GM23338 (cell line): ENCODE measurements at regions not wholly inside any gene's neighbourhood (a gene's known extent, or its start where the extent isn't known, plus 50 kb on each side); places are given as distances from the start of the nearest gene placed in this dataset.

Source experiments
- ATAC-seq: fragments of 200-7000 bp; cut with Tn5 transposase; 3 replicates; pipeline ENCODE4 v1.9.1; 2020
- DNase-seq: peaks from one replicate; pipeline ENCODE4 v3.0.0-alpha.2; 2015; ENCODE audit warnings: low spot score
- H2AFZ ChIP-seq: fragments of 200-600 bp; sonication (generic); 2 replicates; pipeline ENCODE4 v1.8.0; 2016; ENCODE audit warnings: antibody characterized with exemption, mild to moderate bottlenecking, moderate library complexity
- H3F3A ChIP-seq: fragments of 200-600 bp; sonication (generic); replicated peaks from 2 replicates; pipeline ENCODE4 v1.8.0; 2017; ENCODE audit warnings: antibody characterized with exemption, mixed run types, low read depth
- H3K27ac ChIP-seq: fragments of 200-600 bp; sonication (generic); 2 replicates; pipeline ENCODE4 v1.6.1; 2016; ENCODE audit warnings: low read depth
- H3K27me3 ChIP-seq: fragments of 200-600 bp; sonication (generic); 2 replicates; pipeline ENCODE4 v1.8.0; 2016; ENCODE audit warnings: mild to moderate bottlenecking, mixed run types, moderate library complexity; ENCODE audit not compliant: insufficient read depth
- H3K36me3 ChIP-seq: fragments of 200-600 bp; sonication (generic); 2 replicates; pipeline ENCODE4 v1.8.0; 2016; ENCODE audit warnings: mild to moderate bottlenecking; ENCODE audit not compliant: insufficient read depth
- H3K4me1 ChIP-seq: fragments of 200-600 bp; sonication (generic); 2 replicates; pipeline ENCODE4 v1.8.0; 2016; ENCODE audit warnings: mild to moderate bottlenecking, moderate library complexity; ENCODE audit not compliant: insufficient read depth
- H3K4me2 ChIP-seq: fragments of 200-600 bp; sonication (generic); 2 replicates; pipeline ENCODE4 v1.7.1; 2017; ENCODE audit warnings: mixed run types
- H3K4me3 ChIP-seq: fragments of 200-600 bp; sonication (generic); 2 replicates; pipeline ENCODE4 v1.6.1; 2016; ENCODE audit warnings: mixed run types
- H3K79me2 ChIP-seq: fragments of 200-600 bp; sonication (generic); replicated peaks from 2 replicates; pipeline ENCODE4 v1.8.0; 2017; ENCODE audit warnings: mild to moderate bottlenecking; ENCODE audit not compliant: insufficient read depth
- H3K9me2 ChIP-seq: fragments of 200-600 bp; sonication (generic); 2 replicates; pipeline ENCODE4 v1.8.0; 2017; ENCODE audit not compliant: insufficient read depth
- H4K20me1 ChIP-seq: fragments of 200-600 bp; sonication (generic); replicated peaks from 2 replicates; pipeline ENCODE4 v1.8.0; 2017; ENCODE audit warnings: mild to moderate bottlenecking; ENCODE audit not compliant: insufficient read depth
- H3K27ac Mint-ChIP-seq: 2 replicates; pipeline ENCODE4 v1.8.0; 2020; ENCODE audit warnings: inconsistent platforms, mild to moderate bottlenecking, moderate library complexity, mixed read lengths
- H3K27me3 Mint-ChIP-seq: 3 replicates; pipeline ENCODE4 v1.8.0; 2022; ENCODE audit warnings: low read depth, mild to moderate bottlenecking, moderate library complexity, mixed read lengths, inconsistent platforms; ENCODE audit not compliant: insufficient read depth, poor library complexity
- H3K36me3 Mint-ChIP-seq: 3 replicates; pipeline ENCODE4 v1.8.0; 2021; ENCODE audit warnings: low read depth, mild to moderate bottlenecking, inconsistent platforms, moderate library complexity, mixed read lengths
- H3K4me1 Mint-ChIP-seq: 3 replicates; pipeline ENCODE4 v1.8.0; 2020; ENCODE audit warnings: mild to moderate bottlenecking, inconsistent platforms, mixed read lengths
- H3K4me3 Mint-ChIP-seq: 3 replicates; pipeline ENCODE4 v1.8.0; 2021; ENCODE audit warnings: moderate library complexity, mild to moderate bottlenecking, inconsistent platforms, mixed read lengths
- H3K9me3 Mint-ChIP-seq: 3 replicates; pipeline ENCODE4 v1.8.0; 2020; ENCODE audit warnings: moderate library complexity, mild to moderate bottlenecking, inconsistent platforms, mixed read lengths
- CREB1 ChIP-seq: fragments of 250-450 bp; sonication (Bioruptor Pico); IDR thresholded peaks from 2 replicates; pipeline ENCODE4 v1.5.0; 2020; ENCODE audit warnings: low read depth, mild to moderate bottlenecking, moderate library complexity
- EZH2 ChIP-seq: fragments of 200-600 bp; sonication (generic); IDR thresholded peaks from one replicate; pipeline ENCODE4 v1.8.0; 2017; ENCODE audit warnings: antibody characterized with exemption, mild to moderate bottlenecking, low read depth; ENCODE audit not compliant: unreplicated experiment
- EZH2phosphoT487 ChIP-seq: fragments of 200-600 bp; sonication (generic); IDR thresholded peaks from one replicate; pipeline ENCODE4 v1.8.1; 2018; ENCODE audit warnings: antibody characterized with exemption; ENCODE audit not compliant: unreplicated experiment
- NANOG ChIP-seq: IDR thresholded peaks from 2 replicates; pipeline ENCODE4 v1.6.1; 2016; ENCODE audit warnings: antibody characterized with exemption, borderline replicate concordance
- POLR2AphosphoS5 ChIP-seq: IDR thresholded peaks from 2 replicates; pipeline ENCODE4 v1.6.1; 2016; ENCODE audit warnings: antibody characterized with exemption, low read depth
- ZNF331 ChIP-seq: fragments of 250-450 bp; sonication (Bioruptor Pico); IDR thresholded peaks from 2 replicates; pipeline ENCODE4 v1.5.0; 2020; ENCODE audit warnings: low read depth, mild to moderate bottlenecking, moderate library complexity
- ZNF462 ChIP-seq: fragments of 250-450 bp; sonication (Bioruptor Pico); IDR thresholded peaks from 2 replicates; pipeline ENCODE4 v1.5.0; 2020; ENCODE audit warnings: mild to moderate bottlenecking, moderate library complexity
- TF ChIP-seq, protein P1 (sequence below): IDR thresholded peaks from 2 replicates; pipeline ENCODE4 v1.6.1; 2016; ENCODE audit warnings: antibody characterized with exemption
- TF ChIP-seq, protein P2 (sequence below), 2 experiments: fragments of 200-600 bp in 1 of 2; sonication (generic) in 1 of 2; conservative IDR thresholded peaks; 2 replicates each; pipeline versions ENCODE4 v1.5.1 to v1.6.1; 2016 to 2017; ENCODE audit warnings: antibody characterized with exemption in 2 of 2, low read depth in 2 of 2, mild to moderate bottlenecking in 2 of 2, moderate library complexity in 1 of 2
- TF ChIP-seq, protein P3 (sequence below): IDR thresholded peaks from one replicate; pipeline ENCODE4 v1.6.1; 2018; ENCODE audit warnings: antibody characterized with exemption; ENCODE audit not compliant: unreplicated experiment

DNA sequence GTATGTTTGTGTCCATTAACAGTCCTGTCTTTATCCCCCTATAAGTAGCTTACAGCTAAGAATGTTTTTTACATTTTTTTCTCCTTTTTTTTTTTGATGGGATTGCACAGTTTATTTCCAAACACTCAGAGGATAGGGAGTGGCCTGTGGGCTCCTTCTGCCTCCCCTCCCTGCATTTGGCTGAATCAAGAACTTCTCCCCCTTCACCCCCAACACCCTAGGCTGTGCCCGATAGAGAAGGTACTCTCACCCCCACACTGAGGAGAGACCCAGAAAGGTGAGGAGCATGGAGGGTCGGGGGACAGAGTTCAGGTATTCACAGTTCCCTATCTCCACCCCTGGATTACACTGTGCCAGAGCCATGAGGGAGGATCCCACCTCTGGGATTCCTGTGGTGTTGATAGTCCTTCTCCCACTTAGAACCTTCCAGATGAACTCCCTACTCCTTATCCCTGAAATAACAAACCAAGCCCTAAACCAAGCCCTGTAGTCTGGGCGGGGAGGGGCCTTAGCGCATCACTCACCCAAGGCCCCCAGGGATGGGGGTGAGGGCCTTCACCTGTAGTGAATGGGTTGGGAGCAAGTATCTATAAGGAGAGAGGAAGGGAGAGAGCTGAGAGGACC is 97.1 kb downstream of the ADAMTS15 start (continued):
- TF ChIP-seq ZNF462 (CRISPR knock-in tag): no peak
- TF ChIP-seq ZNF331 (CRISPR knock-in tag): no peak
- TF ChIP-seq EZH2phosphoT487: no peak

- no peaks in the 10 kb centered on the region for H3K79me2 ChIP-seq
- no peak overlapping the region for H3K4me3 ChIP-seq
- H3K4me3 Mint-ChIP-seq: no peak overlapping the region
- H2AFZ ChIP-seq: no peak overlapping the region
- no peaks in the 10 kb centered on the region for H3K4me1 ChIP-seq
- H3K9me2 ChIP-seq: peaks cover 6% of the 10 kb centered on the region; the same call in 1 of the 2 replicates
- no peaks in the 10 kb centered on the region for H3K36me3 Mint-ChIP-seq
- no peaks in the 10 kb centered on the region for H3K4me1 Mint-ChIP-seq
- H3K36me3 ChIP-seq: no peaks in the 10 kb centered on the region
- DNase-seq: no peak
- H3K27ac Mint-ChIP-seq: no peak overlapping the region
- no peak overlapping the region for H3K4me2 ChIP-seq
- peaks cover 4% of the 10 kb centered on the region for H3K27me3 Mint-ChIP-seq
- H3K27ac ChIP-seq: no peak overlapping the region
- H3K9me3 Mint-ChIP-seq: peaks cover 3% of the 10 kb centered on the region; the same call in 1 of the 3 replicates
- H3F3A ChIP-seq: no peaks in the 10 kb centered on the region
- no peaks in the 10 kb centered on the region for H4K20me1 ChIP-seq
- H3K27me3 ChIP-seq: no peaks in the 10 kb centered on the region
- ATAC-seq: no peak
- TF ChIP-seq CREB1 (CRISPR knock-in tag) (no peak), NANOG (no peak), EZH2 (no peak), EZH2phosphoT487 (no peak), POLR2AphosphoS5 (no peak)
- TF ChIP-seq, protein P1, sequence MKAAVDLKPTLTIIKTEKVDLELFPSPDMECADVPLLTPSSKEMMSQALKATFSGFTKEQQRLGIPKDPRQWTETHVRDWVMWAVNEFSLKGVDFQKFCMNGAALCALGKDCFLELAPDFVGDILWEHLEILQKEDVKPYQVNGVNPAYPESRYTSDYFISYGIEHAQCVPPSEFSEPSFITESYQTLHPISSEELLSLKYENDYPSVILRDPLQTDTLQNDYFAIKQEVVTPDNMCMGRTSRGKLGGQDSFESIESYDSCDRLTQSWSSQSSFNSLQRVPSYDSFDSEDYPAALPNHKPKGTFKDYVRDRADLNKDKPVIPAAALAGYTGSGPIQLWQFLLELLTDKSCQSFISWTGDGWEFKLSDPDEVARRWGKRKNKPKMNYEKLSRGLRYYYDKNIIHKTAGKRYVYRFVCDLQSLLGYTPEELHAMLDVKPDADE: no peak
- TF ChIP-seq, protein P2, sequence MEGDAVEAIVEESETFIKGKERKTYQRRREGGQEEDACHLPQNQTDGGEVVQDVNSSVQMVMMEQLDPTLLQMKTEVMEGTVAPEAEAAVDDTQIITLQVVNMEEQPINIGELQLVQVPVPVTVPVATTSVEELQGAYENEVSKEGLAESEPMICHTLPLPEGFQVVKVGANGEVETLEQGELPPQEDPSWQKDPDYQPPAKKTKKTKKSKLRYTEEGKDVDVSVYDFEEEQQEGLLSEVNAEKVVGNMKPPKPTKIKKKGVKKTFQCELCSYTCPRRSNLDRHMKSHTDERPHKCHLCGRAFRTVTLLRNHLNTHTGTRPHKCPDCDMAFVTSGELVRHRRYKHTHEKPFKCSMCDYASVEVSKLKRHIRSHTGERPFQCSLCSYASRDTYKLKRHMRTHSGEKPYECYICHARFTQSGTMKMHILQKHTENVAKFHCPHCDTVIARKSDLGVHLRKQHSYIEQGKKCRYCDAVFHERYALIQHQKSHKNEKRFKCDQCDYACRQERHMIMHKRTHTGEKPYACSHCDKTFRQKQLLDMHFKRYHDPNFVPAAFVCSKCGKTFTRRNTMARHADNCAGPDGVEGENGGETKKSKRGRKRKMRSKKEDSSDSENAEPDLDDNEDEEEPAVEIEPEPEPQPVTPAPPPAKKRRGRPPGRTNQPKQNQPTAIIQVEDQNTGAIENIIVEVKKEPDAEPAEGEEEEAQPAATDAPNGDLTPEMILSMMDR (conservative IDR thresholded peaks at IDR 0.05; ENCODE audit: low read depth in 2 of 2): no peak
- TF ChIP-seq, protein P3, sequence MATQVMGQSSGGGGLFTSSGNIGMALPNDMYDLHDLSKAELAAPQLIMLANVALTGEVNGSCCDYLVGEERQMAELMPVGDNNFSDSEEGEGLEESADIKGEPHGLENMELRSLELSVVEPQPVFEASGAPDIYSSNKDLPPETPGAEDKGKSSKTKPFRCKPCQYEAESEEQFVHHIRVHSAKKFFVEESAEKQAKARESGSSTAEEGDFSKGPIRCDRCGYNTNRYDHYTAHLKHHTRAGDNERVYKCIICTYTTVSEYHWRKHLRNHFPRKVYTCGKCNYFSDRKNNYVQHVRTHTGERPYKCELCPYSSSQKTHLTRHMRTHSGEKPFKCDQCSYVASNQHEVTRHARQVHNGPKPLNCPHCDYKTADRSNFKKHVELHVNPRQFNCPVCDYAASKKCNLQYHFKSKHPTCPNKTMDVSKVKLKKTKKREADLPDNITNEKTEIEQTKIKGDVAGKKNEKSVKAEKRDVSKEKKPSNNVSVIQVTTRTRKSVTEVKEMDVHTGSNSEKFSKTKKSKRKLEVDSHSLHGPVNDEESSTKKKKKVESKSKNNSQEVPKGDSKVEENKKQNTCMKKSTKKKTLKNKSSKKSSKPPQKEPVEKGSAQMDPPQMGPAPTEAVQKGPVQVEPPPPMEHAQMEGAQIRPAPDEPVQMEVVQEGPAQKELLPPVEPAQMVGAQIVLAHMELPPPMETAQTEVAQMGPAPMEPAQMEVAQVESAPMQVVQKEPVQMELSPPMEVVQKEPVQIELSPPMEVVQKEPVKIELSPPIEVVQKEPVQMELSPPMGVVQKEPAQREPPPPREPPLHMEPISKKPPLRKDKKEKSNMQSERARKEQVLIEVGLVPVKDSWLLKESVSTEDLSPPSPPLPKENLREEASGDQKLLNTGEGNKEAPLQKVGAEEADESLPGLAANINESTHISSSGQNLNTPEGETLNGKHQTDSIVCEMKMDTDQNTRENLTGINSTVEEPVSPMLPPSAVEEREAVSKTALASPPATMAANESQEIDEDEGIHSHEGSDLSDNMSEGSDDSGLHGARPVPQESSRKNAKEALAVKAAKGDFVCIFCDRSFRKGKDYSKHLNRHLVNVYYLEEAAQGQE: no peak
Measured at GRCh38 chr11:130546438-130546837, 98.0 kb downstream of the ADAMTS15 start.
